ENCODE measurements at regions not wholly inside any gene's neighbourhood (a gene's known extent, or its start where the extent isn't known, plus 50 kb on each side); places are given as distances from the start of the nearest gene placed in this dataset.

- no peak for DNase-seq (ENCODE audit: low read depth)
Observed at GRCh38 chr14:84533181-84533725, 996.7 kb upstream of the FLRT2 start.

- no peak for DNase-seq (ENCODE audit: low read depth)
Observed at GRCh38 chr14:84533791-84534190, 996.2 kb upstream of the FLRT2 start.

GRCh38 chr14:84535484-84535883 is 994.5 kb upstream of the FLRT2 start:
- DNase-seq (ENCODE audit: low read depth) = no peak

- DNase-seq (ENCODE audit: low read depth) = no peak
Observed at GRCh38 chr14:84535976-84536375, 994.0 kb upstream of the FLRT2 start.

GRCh38 chr14:84541018-84541417 is 988.9 kb upstream of the FLRT2 start:
- no peak for DNase-seq (ENCODE audit: low read depth)

GRCh38 chr14:84543859-84544258 is 986.1 kb upstream of the FLRT2 start:
- DNase-seq (ENCODE audit: low read depth) = no peak

GRCh38 chr14:84544486-84545131 is 985.3 kb upstream of the FLRT2 start:
- no peak for DNase-seq (ENCODE audit: low read depth)

GRCh38 chr14:84546236-84546635 is 983.7 kb upstream of the FLRT2 start:
- DNase-seq (ENCODE audit: low read depth) = no peak

- no peak for DNase-seq (ENCODE audit: low read depth)
Observed at GRCh38 chr14:84554136-84554535, 975.8 kb upstream of the FLRT2 start.

GRCh38 chr14:84555493-84555892 is 974.5 kb upstream of the FLRT2 start:
- no peak for DNase-seq (ENCODE audit: low read depth)

- no peak for DNase-seq (ENCODE audit: low read depth)
Observed at GRCh38 chr14:84566109-84566508, 963.8 kb upstream of the FLRT2 start.

- DNase-seq (ENCODE audit: low read depth) = no peak
Observed at GRCh38 chr14:84575681-84576080, 954.3 kb upstream of the FLRT2 start.

GRCh38 chr14:84579292-84579691 is 950.7 kb upstream of the FLRT2 start:
- DNase-seq (ENCODE audit: low read depth) = no peak

GRCh38 chr14:84581041-84581440 is 948.9 kb upstream of the FLRT2 start:
- no peak for DNase-seq (ENCODE audit: low read depth)

- no peak for DNase-seq (ENCODE audit: low read depth)
Observed at GRCh38 chr14:84584511-84584910, 945.4 kb upstream of the FLRT2 start.

- no peak for DNase-seq (ENCODE audit: low read depth)
Observed at GRCh38 chr14:84591827-84592445, 938.0 kb upstream of the FLRT2 start.

GRCh38 chr14:84592770-84593169 is 937.2 kb upstream of the FLRT2 start:
- no peak for DNase-seq (ENCODE audit: low read depth)

- no peak for DNase-seq (ENCODE audit: low read depth)
Observed at GRCh38 chr14:84610086-84610485, 919.9 kb upstream of the FLRT2 start.

- DNase-seq (ENCODE audit: low read depth) = no peak
Observed at GRCh38 chr14:84622357-84622756, 907.6 kb upstream of the FLRT2 start.

GRCh38 chr14:84643446-84643845 is 886.5 kb upstream of the FLRT2 start:
- DNase-seq (ENCODE audit: low read depth) = no peak

- no peak for DNase-seq (ENCODE audit: low read depth)
Observed at GRCh38 chr14:84646786-84647500, 883.0 kb upstream of the FLRT2 start.

- DNase-seq (ENCODE audit: low read depth) = no peak
Observed at GRCh38 chr14:84655014-84655413, 874.9 kb upstream of the FLRT2 start.

GRCh38 chr14:84657911-84658310 is 872.0 kb upstream of the FLRT2 start:
- no peak for DNase-seq (ENCODE audit: low read depth)
